ENCODE measurements at regions not wholly inside any gene's neighbourhood (a gene's known extent, or its start where the extent isn't known, plus 50 kb on each side); places are given as distances from the start of the nearest gene placed in this dataset.
"Not testable (repeated sequence)": the region's sequence is repeated elsewhere in the genome, so short reads cannot be mapped to it uniquely, and the experiment has no call there.

DNA sequence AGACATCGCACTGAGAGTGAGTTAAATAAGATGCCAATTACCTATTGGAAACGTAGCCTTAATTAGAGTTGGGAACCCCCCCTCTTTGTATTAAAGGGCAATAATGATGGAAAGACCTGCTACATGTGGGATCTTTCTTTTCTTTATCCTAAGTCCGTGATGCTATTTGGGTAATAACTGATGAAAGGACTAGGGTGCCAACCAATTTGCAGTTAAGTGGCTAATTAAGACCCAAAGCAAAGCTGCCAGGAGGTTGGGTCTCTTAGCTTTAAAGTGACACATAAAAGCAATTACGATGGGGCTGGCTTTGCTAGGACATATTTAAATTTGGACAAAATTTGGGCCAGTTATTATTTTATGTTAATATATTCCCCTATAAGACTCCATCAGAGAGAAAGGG lies 728.8 kb downstream of the NR2F1-AS1 start:
- DNase-seq = no peak

DNA sequence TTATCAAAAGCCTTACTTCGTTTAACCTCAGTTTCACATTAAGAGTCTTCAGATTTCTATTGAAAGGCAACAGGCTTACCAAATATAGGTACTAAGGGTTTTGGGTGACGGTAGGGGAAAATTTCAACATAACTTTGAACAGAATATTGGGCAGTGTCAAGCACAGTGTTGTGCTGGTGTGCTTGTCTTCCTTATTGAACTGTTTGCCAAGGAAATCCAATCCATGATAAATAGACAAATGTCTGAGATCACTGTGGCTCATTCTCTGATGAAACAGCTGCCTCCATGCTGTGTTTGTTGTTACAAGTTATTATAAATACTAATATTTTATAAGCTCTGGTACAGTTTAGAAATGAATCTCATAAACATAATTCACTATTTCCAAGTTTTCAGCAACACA lies 730.1 kb downstream of the NR2F1-AS1 start:
- DNase-seq = no peak

- no peak for DNase-seq
These were observed 731.3 kb downstream of the NR2F1-AS1 start for GRCh38 chr5:92849756-92850155.

- no peak for DNase-seq
These were observed 739.3 kb downstream of the NR2F1-AS1 start for GRCh38 chr5:92841604-92842155.

DNA sequence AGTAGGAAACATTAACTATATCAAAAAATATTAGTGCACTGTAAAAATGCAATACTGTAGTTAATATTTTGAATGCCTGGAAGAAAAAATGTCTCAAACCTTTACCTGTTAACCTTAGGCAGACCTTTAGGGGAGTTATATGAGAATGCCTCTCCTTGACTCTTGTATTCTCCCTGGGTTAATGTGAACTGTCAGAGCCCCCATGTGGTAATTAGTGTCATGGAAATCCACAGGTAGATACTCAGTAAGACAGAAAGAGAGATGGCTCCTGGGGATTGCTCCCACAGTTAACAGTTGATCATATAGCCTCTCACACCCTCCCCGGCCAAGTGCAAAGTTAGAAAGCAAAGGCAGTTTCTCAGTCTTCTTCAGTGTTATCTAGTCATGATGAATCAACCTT lies 742.8 kb downstream of the NR2F1-AS1 start:
- no peak for DNase-seq

DNA sequence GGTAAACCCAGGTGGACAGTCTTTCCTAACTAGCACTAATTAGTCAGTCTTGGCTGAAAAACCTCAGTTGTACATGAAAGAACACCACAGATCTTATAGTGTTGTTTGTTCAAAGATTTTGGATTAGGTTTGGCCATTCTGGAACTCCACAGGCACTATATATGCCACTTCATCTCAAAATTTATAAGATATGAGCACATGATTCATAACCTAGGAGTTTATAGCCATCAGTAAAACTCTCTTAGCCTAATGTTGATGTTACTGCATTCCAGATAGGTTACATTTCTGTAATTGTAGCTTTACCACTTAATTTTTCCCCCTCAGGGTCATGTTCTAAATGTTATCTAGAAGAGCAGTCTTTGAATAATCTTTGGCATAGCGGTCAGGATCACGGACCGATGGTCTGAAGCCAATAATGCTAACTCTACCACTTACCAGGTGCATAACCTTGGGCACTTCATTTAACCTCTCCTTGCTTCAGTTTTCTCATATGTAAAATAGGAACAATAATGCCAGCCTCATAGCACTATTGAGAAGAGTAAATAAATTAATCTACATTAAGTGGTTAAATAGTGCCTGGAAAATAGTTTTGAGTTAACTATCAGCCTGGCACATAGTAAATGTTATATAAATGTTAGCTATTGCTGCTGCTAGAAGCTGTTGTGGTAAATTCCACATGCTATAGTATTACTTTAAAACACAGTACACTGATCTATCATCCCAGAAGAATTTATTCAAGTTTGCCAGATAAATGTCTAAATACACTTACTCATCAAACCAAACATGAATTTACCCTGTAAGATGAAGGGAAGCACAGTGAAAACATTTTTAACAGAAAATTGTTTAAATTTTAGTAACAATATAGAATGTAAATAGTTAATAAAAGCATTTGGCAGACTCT lies 743.9 kb downstream of the NR2F1-AS1 start:
- no peak for DNase-seq

- no peak for DNase-seq
These were observed 745.3 kb downstream of the NR2F1-AS1 start for GRCh38 chr5:92835712-92836111.

GRCh38 chr5:92823551-92823950 lies 757.5 kb downstream of the NR2F1-AS1 start:
- not testable (repeated sequence) for DNase-seq

- DNase-seq = no peak
These were observed 758.8 kb downstream of the NR2F1-AS1 start for GRCh38 chr5:92822183-92822582.

- no peak for DNase-seq
These were observed 771.1 kb downstream of the NR2F1-AS1 start for GRCh38 chr5:92809855-92810465.

GRCh38 chr5:92808474-92808873 lies 772.5 kb downstream of the NR2F1-AS1 start:
- no peak for DNase-seq

DNA sequence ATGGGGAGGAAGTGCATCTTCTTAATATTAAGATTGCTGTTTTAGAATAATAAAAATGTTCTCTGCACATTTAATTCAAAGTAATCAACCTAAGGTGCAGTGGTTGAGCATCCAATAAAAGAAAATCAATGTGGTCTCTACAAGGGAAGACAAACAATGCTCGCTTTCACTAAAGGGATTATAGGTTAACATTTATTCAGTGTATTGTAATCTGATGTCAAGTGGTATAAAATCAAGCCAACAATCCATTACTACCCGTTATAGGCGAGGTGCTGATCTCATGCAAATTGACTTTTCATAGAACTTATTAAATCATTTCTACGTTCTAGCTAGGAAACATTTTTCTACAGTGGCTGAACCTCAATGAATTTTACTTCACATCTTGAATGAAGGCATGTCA lies 773.9 kb downstream of the NR2F1-AS1 start:
- DNase-seq = no peak

DNA sequence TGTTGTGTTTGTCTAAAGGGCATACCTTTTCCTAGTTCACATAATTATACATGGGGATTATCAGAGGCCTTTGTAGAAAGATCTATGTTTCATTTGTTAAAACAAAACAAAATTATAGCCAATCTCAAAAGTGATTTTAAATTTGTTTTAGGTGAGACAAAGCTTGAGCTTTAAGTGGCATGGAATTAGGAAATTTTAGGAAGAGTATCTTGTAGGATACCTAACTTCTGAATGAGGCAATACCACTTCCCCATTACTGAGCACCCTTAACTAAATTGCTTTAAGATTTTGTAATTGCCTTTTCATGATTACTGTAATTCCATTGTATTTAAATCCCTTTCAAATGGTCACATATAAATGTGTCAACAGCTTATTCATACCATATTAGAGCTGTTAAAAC lies 775.6 kb downstream of the NR2F1-AS1 start:
- DNase-seq = no peak

GRCh38 chr5:92801911-92802310 lies 779.1 kb downstream of the NR2F1-AS1 start:
- no peak for DNase-seq

- DNase-seq = no peak
These were observed 780.7 kb downstream of the NR2F1-AS1 start for GRCh38 chr5:92800365-92800764.

DNA sequence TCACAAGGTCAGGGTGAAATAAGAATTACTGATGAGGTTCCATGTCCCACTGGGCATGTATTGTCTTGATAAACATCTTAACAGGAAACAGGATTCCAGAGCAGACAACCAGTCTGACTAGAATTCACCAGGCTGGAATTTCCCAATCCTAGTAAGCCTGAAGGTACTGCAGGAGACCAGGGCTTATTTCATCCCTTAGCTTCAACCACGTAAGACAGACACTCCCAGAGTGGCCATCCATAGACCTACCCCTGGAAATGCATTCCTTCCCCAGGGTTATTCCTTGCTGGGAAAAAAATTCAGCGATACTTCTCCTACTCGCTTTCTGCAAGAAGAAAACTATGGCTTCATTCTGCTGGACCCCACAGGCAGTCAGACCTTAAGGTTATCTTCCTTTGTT lies 785.4 kb downstream of the NR2F1-AS1 start:
- no peak for DNase-seq

GRCh38 chr5:92780057-92780456 lies 801.0 kb downstream of the NR2F1-AS1 start:
- no peak for DNase-seq

DNA sequence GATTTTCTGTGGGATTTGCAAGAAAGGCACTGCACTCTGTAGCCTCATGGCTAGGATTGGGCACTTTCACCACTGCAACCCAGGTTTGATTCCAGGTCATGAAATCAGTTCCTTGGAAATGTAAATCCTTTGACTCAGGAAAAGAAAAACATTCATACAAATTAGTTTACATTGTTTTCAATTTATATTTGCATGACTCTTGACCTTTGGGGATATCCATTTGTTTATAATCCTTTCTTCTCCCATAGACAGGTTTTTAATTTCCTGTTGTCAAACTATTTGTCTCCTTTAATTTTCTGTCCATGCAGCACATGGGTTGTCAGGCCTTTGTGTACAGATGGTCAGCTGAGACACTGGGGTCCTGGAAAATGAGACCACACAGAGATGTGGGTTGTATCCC lies 801.5 kb downstream of the NR2F1-AS1 start:
- no peak for DNase-seq

DNA sequence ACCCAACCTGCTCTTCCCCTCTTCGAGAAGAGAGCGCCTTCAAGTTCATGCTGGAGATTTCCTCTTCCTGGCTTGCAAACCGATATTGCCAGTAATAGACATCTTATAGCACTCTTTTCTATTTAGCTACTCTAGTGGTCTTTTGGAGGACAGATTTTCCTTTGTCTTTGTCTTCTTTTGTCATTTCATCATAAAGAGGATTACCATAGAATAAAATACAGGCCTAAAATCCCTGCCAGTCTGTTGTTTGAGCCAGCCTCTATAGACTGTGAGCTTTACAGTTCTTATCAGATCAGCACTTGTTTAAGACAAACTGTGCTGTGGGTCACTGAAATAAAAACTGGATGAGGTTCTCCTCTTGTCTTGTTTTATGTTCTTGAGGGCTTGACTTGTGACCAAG lies 802.8 kb downstream of the NR2F1-AS1 start:
- DNase-seq = no peak

DNA sequence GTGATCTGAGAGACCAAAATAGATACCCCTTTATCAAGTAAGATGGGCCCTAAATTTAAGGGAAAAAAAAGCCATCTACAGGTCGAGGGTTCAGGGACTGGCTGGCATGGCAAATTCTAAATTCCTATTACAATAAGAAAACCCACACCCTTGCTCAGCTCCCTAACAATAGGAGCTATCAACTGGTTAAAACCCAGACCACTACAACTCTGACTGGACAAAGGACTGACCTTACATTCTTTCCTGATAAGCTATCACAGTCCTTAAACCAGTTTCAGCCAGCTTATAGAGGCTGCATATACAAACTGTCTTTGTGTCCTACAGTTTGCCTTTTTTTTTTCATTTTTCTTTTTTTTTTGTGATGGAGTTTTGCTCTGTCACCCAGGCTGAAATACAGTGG lies 803.6 kb downstream of the NR2F1-AS1 start:
- no peak for DNase-seq

DNA sequence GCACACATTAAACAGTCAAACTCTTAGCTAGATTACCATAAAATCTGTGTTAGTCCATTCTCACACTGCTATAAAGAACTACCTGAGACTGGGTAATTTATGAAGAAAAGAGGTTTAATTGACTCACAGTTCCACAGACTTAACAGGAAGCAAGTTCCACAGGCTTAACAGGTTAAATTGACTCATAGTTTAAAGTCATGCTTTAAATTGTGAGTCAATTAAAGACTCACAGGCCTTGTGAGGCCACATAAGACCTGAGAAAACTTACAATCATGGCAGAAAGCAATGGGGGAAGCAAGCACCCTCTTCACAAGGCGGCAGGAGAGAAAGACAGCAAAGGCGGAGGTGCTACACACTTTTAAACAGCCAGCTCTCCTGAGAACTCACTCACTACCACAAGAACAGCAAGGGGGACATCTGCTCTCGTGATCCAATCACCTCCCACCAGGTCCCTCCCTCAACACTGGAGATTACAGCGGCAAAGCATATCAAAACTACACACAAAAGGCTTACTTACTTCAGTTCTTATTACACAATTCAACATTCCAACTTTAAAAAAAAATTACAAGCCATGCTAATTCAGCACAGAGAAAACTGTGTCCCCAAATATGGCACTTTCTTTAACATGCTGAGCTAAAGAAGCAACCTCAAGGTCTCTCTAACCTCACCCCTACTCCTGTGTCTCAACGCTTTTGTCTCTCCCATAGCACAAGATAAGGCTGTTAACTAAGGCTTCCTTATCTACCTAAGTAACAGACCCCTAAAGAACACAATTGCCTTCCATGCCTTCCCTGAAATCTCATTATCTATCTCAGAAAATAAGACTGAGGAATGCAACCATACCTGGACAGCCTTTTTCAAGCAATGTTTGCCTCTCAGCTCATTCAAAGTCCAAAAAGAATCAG lies 805.1 kb downstream of the NR2F1-AS1 start:
- no peak for DNase-seq

DNA sequence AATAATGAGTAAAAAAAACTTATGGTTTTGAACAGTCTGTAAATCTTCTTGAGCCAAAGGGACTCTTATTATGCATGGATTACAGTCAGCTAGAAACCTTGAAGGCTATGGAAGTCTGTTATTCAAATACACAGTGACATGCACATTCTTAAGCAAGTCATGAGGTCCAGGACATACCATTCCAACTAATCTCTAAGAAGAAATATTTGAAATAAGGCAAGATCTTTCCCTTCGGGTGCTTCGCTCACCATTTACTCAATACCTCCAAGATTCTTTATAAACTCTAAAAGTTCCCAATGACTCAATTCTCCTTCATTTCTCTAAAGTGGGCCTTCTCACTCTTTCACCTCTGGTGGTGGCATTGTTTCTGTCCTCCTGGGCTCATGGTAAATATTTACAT lies 811.0 kb downstream of the NR2F1-AS1 start:
- DNase-seq = no peak

- no peak for DNase-seq
These were observed 819.4 kb downstream of the NR2F1-AS1 start for GRCh38 chr5:92761585-92761984.

Measured in T1000 (cell line).